Tibial artery (tissue), 4 donors: ENCODE measurements at regions not wholly inside any gene's neighbourhood (a gene's known extent, or its start where the extent isn't known, plus 50 kb on each side); places are given as distances from the start of the nearest gene placed in this dataset.

Experiments
- DNase-seq, 2 donors: peaks; one replicate each; pipeline ENCODE4 v3.0.0-alpha.2; 2019
- H3K27ac ChIP-seq, 2 donors: fragments of 200-600 bp; sonication (generic) in 1 of 2; 1 replicate in 1 of 2; 2 replicates in 1 of 2; pipeline ENCODE4 v1.5.1; 2018 to 2019; ENCODE audit warnings: mild to moderate bottlenecking in 1 of 2
- H3K27me3 ChIP-seq, 2 donors: fragments of 200-600 bp; sonication (generic) in 1 of 2; one replicate each; pipeline versions ENCODE4 v1.5.1 to v1.6.0; 2016 to 2019
- H3K36me3 ChIP-seq, 3 donors: fragments of 200-600 bp; sonication (generic) in 2 of 3; one replicate each; pipeline ENCODE4 v1.5.1; 2016 to 2019; ENCODE audit warnings: mild to moderate bottlenecking in 2 of 3
- H3K4me1 ChIP-seq, 4 donors: fragments of 200-600 bp; sonication (generic) in 2 of 4; 1 replicate in 3 of 4; 2 replicates in 1 of 4; pipeline ENCODE4 v1.5.1; 2016 to 2019
- H3K4me3 ChIP-seq, 2 donors: fragments of 200-600 bp; sonication (generic) in 1 of 2; 1 replicate in 1 of 2; 2 replicates in 1 of 2; pipeline ENCODE4 v1.5.1; 2018 to 2019; ENCODE audit warnings: mild to moderate bottlenecking in 2 of 2
- H3K9me3 ChIP-seq, 3 donors: fragments of 200-600 bp; sonication (generic) in 1 of 3; one replicate each; pipeline ENCODE4 v1.5.1; 2016 to 2019
- CTCF ChIP-seq, 2 experiments: fragments of 200-600 bp in 1 of 2; fragments of 450-650 bp in 1 of 2; IDR thresholded peaks; one replicate each; pipeline ENCODE4 v1.5.1; 2017 to 2019; ENCODE audit warnings: antibody characterized with exemption in 2 of 2, mild to moderate bottlenecking in 1 of 2, moderate library complexity in 1 of 2
- intact Hi-C: fragments of 100-400 bp; cut with DNase I; formaldehyde crosslinking; loops from one replicate; pipeline ENCODE4 v1.15.0; 2023; ENCODE audit warnings: low total_unique reads

- H3K27ac ChIP-seq, result no peak overlapping the region
- TF ChIP-seq CTCF (IDR thresholded peaks at IDR 0.05), result no peak
- H3K27me3 ChIP-seq, result no peaks in the 10 kb centered on the region
Observed at GRCh38 chr9:13377171-13377925, 97.9 kb upstream of the MPDZ start.

DNA sequence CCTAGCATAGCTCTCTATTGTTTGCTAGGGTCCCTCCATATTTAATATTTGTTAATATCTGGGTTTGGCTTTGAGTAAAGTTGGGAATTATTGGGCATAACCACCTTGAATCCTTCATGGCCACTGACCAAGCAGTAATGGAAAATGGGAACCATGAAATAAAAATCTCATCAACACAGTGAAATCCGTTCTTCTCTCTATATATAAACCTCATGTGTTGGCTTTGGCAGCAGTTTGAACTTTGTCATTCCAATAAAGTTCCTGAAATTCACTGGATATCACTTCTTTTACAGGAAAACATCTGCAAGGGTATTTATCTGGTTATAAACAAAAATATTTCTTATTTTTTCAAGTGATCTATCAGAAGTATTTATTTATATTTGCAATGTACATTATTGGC, 93.0 kb upstream of the MPDZ start:
- Histone ChIP-seq H3K36me3 (no peaks in the 10 kb centered on the region), H3K9me3 (no peaks in the 10 kb centered on the region), H3K27ac (no peak overlapping the region), H3K27me3 (no peaks in the 10 kb centered on the region), H3K4me3 (no peak overlapping the region), H3K4me1 (no peaks in the 10 kb centered on the region)
- no peak for TF ChIP-seq CTCF (IDR thresholded peaks at IDR 0.05)
- intact Hi-C loops, result no loop called here
- DNase-seq, result no peak

More at GRCh38 chr9:13377171-13377925, 97.9 kb upstream of the MPDZ start:
- H3K9me3 ChIP-seq, result no peaks in the 10 kb centered on the region
- DNase-seq, result no peak
- H3K36me3 ChIP-seq, result no peaks in the 10 kb centered on the region
- intact Hi-C loops, result no loop called here
- peaks cover 0 to 8% (median 2%) of the 10 kb centered on the region in 4 donors for H3K4me1 ChIP-seq
- no peak overlapping the region for H3K4me3 ChIP-seq

DNA sequence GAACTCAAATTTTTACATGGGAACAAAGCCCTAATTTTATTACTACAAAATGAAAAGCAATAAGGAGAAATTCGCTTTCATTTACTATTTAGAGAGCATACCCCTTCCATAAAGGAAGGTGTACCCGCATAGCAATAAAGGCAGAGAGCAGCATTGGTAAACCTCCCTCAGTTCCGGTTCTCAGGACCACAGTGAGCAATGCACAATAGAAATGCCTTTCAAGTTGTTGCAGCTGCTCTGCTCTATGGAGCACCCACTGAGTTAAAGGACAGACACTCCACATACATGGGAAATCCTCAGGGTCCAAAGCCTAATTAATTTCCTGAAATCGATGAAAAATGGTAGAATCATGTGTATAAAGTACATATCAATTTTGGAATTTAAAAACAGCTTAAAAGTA, 89.9 kb upstream of the MPDZ start:
- no peaks in the 10 kb centered on the region for H3K4me1 ChIP-seq
- H3K27ac ChIP-seq, result no peak overlapping the region
- intact Hi-C loops, result no loop called here
- no peaks in the 10 kb centered on the region for H3K27me3 ChIP-seq
- DNase-seq, result no peak
- H3K36me3 ChIP-seq, result no peaks in the 10 kb centered on the region
- no peaks in the 10 kb centered on the region for H3K9me3 ChIP-seq
- H3K4me3 ChIP-seq, result no peak overlapping the region
- TF ChIP-seq CTCF (IDR thresholded peaks at IDR 0.05), result no peak

DNA sequence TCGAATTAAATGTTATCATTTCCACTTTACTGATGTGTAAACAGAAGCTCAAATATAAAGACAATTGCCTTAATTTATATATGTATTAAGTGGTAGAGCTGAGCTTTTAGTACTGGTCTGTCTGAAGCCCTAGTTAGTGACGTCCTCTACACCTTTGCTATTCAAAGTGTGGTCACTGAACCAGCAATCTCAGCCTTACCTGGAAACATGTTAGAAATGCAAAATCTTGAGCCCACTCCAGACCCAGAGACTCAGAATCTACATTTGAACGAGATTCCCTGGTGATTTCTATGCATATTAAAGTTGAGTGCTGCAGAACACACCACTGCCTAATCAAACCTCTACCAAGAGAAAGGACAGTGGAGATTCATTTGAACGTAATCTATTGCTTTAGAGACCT, 88.3 kb upstream of the MPDZ start:
- H3K4me1 ChIP-seq, result no peaks in the 10 kb centered on the region
- H3K36me3 ChIP-seq, result no peaks in the 10 kb centered on the region
- no peak overlapping the region for H3K4me3 ChIP-seq
- H3K9me3 ChIP-seq, result no peaks in the 10 kb centered on the region
- H3K27me3 ChIP-seq, result no peaks in the 10 kb centered on the region
- no peak overlapping the region for H3K27ac ChIP-seq
- no peak for DNase-seq
- intact Hi-C loops, result no loop called here
- TF ChIP-seq CTCF (IDR thresholded peaks at IDR 0.05), result no peak

GRCh38 chr9:13364271-13365000, 84.9 kb upstream of the MPDZ start:
- H3K27me3 ChIP-seq, result no peaks in the 10 kb centered on the region
- H3K4me1 ChIP-seq, result peaks cover 0 to 12% (median 6%) of the 10 kb centered on the region in 4 donors
- H3K36me3 ChIP-seq, result no peaks in the 10 kb centered on the region
- no peak for DNase-seq
- H3K4me3 ChIP-seq, result no peak overlapping the region
- no peak overlapping the region for H3K27ac ChIP-seq
- intact Hi-C loops, result no loop called here
- no peak for TF ChIP-seq CTCF (IDR thresholded peaks at IDR 0.05)
- no peaks in the 10 kb centered on the region for H3K9me3 ChIP-seq
